Thoracic aorta (tissue), 2 donors: ENCODE measurements at regions not wholly inside any gene's neighbourhood (a gene's known extent, or its start where the extent isn't known, plus 50 kb on each side); places are given as distances from the start of the nearest gene placed in this dataset.
A peak's percentile ranks its signal among the peaks of the same experiment; 100 is the strongest.

Experiments
- ATAC-seq: fragments of 150-250 bp; one replicate; pipeline ENCODE4 v1.8.0; 2017; ENCODE audit warnings: low read depth; ENCODE audit not compliant: insufficient number of reproducible peaks, low FRiP score
- DNase-seq: peaks from one replicate; pipeline ENCODE4 v3.0.0-alpha.2; 2020; ENCODE audit warnings: low spot score
- H3K27ac ChIP-seq, 2 donors: fragments of 200-600 bp; sonication (generic); 1 replicate in 1 of 2; 2 replicates in 1 of 2; pipeline ENCODE4 v1.5.1; 2016; ENCODE audit warnings: mild to moderate bottlenecking in 2 of 2, moderate library complexity in 2 of 2
- H3K27me3 ChIP-seq: fragments of 200-600 bp; sonication (generic); replicated peaks from 2 replicates; pipeline ENCODE4 v1.6.0; 2016; ENCODE audit warnings: mild to moderate bottlenecking; ENCODE audit not compliant: insufficient read depth
- H3K36me3 ChIP-seq: fragments of 200-600 bp; sonication (generic); one replicate; pipeline ENCODE4 v1.5.1; 2016
- H3K4me1 ChIP-seq, 2 donors: fragments of 200-600 bp; sonication (generic); 1 replicate in 1 of 2; 2 replicates in 1 of 2; pipeline versions ENCODE4 v1.5.1 to v1.6.0; 2016; ENCODE audit warnings: low read depth in 2 of 2, mild to moderate bottlenecking in 1 of 2; ENCODE audit not compliant: control insufficient read depth in 1 of 2
- H3K4me3 ChIP-seq: fragments of 200-600 bp; sonication (generic); 2 replicates; pipeline ENCODE4 v1.5.1; 2016; ENCODE audit warnings: mild to moderate bottlenecking
- H3K9me3 ChIP-seq: fragments of 200-600 bp; sonication (generic); 2 replicates; pipeline ENCODE4 v1.5.1; 2016
- TF ChIP-seq, protein P1 (sequence below): fragments of 200-600 bp; sonication (generic); IDR thresholded peaks from one replicate; pipeline ENCODE4 v1.5.1; 2019; ENCODE audit warnings: antibody characterized with exemption

DNA sequence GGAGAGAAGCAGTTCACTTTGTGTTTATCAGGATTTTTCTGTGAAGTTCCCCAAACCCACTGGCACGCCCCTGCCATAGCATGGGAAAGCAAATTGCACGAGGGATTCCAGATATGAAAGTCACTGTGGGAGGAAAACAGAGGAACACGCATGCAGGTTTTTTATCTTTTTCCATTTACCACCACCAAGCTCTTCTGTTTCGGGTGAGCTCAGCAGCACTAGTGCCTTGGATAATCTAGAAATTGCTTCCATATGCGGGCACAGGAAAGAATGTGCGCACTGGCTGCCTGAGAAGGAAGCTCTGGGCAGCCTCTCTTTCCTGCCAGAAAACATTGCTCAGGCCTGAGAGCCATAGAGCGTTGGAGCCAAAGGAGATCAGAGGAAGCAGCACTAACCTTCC, 65.9 kb upstream of the WIPF1 start:
- TF ChIP-seq, protein P1, sequence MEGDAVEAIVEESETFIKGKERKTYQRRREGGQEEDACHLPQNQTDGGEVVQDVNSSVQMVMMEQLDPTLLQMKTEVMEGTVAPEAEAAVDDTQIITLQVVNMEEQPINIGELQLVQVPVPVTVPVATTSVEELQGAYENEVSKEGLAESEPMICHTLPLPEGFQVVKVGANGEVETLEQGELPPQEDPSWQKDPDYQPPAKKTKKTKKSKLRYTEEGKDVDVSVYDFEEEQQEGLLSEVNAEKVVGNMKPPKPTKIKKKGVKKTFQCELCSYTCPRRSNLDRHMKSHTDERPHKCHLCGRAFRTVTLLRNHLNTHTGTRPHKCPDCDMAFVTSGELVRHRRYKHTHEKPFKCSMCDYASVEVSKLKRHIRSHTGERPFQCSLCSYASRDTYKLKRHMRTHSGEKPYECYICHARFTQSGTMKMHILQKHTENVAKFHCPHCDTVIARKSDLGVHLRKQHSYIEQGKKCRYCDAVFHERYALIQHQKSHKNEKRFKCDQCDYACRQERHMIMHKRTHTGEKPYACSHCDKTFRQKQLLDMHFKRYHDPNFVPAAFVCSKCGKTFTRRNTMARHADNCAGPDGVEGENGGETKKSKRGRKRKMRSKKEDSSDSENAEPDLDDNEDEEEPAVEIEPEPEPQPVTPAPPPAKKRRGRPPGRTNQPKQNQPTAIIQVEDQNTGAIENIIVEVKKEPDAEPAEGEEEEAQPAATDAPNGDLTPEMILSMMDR: no peak
- Histone ChIP-seq H3K4me1 (peaks cover 43 to 65% of the 10 kb centered on the region in 2 donors), H3K36me3 (no peaks in the 10 kb centered on the region), H3K27me3 (no peaks in the 10 kb centered on the region), H3K27ac (peak overlapping the region; percentile 75 to 82), H3K4me3 (peak overlapping the region; percentile 32), H3K9me3 (no peaks in the 10 kb centered on the region)
- DNase-seq (no peak), ATAC-seq (no peak)

DNA sequence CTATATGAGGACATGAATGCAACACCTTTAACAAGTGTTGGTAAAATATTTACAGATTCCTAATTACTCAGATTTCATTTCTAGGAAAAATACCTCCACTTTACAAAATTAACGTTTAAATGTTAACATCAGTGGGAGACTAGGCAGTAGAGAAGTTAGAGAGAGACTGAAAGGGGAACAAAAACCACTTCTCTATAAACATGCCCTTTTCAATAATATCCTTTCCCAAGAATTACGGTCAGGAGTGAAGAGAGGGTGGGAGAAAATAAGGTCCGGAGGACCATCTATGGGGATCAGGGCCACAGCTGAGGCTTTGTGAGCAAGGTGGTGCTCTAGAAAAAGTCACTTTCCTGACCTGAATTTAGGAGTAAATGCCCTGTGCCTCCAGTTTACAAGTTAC, 65.3 kb upstream of the WIPF1 start:
- no peaks in the 10 kb centered on the region for H3K27me3 ChIP-seq
- no peaks in the 10 kb centered on the region for H3K36me3 ChIP-seq
- peak overlapping the region; percentile 32 for H3K4me3 ChIP-seq
- TF ChIP-seq, protein P1: no peak
- H3K4me1 ChIP-seq: peaks cover 38 to 59% of the 10 kb centered on the region in 2 donors
- ATAC-seq: no peak
- no peaks in the 10 kb centered on the region for H3K9me3 ChIP-seq
- DNase-seq: no peak
- H3K27ac ChIP-seq: peak overlapping the region; percentile 75 to 82

DNA sequence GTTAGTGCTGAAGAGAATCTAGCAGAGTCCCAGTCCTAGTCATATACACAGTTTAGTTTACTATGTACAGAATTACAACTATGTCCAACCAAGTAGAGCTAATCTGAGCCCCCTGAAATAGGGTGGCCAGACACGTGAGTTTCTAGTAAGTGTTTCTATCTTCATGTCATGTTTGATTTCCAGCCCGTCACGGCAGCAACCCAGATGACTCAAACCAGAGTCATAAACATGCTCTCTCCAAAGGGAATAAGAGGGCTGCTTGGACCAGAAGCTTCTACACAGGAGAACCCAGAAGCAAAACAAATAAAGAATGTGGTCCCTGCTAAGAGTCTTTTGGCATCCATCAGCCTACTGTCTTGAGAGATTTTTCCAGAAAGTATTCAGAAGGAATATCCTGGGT, 64.9 kb upstream of the WIPF1 start:
- H3K27me3 ChIP-seq: no peaks in the 10 kb centered on the region
- ATAC-seq (peak; percentile 25), DNase-seq (no peak)
- H3K4me1 ChIP-seq: peaks cover 34 to 55% of the 10 kb centered on the region in 2 donors
- TF ChIP-seq, protein P1: no peak
- no peaks in the 10 kb centered on the region for H3K9me3 ChIP-seq
- no peaks in the 10 kb centered on the region for H3K36me3 ChIP-seq
- peak overlapping the region; percentile 32 for H3K4me3 ChIP-seq
- H3K27ac ChIP-seq: peak overlapping the region; percentile 75 to 82

DNA sequence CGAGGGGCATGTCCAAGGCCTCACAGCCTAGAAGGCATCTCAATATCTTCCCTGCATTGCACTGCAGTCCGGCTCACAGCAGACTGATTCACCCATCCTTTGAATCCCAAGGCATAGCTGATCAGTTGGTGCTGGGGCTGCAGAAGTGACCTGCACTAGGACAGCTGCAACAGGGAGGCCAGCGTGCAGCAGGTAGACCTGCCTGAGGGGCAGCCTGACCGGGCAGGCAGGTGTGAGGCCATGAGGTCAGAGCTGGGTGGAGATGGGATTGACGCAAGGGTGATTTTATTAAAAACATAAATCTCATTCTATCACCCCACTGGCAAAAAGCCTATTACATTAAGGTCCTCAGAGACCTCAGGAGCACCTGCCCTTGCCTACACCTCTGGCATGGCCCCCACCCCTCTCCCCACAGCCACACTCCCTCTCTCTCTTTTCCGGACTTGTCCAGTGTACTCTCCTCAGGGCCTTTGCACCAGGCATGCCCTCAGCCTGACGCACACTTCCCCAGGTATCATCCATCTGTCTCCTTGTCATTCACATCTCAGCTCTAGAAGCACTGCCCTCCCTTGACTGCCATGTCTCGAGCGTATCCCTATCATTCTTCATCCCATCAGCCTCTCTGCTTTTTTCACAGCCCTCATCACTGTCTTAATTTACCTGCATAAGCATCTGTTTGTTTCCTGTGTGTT, 63.5 kb upstream of the WIPF1 start:
- Histone ChIP-seq H3K4me3 (no peak overlapping the region), H3K36me3 (no peaks in the 10 kb centered on the region), H3K27me3 (no peaks in the 10 kb centered on the region), H3K4me1 (peaks cover 34 to 53% of the 10 kb centered on the region in 2 donors), H3K27ac (peak overlapping the region; percentile 75 to 82), H3K9me3 (no peaks in the 10 kb centered on the region)
- no peak for ATAC-seq
- TF ChIP-seq, protein P1: no peak
- DNase-seq: no peak

DNA sequence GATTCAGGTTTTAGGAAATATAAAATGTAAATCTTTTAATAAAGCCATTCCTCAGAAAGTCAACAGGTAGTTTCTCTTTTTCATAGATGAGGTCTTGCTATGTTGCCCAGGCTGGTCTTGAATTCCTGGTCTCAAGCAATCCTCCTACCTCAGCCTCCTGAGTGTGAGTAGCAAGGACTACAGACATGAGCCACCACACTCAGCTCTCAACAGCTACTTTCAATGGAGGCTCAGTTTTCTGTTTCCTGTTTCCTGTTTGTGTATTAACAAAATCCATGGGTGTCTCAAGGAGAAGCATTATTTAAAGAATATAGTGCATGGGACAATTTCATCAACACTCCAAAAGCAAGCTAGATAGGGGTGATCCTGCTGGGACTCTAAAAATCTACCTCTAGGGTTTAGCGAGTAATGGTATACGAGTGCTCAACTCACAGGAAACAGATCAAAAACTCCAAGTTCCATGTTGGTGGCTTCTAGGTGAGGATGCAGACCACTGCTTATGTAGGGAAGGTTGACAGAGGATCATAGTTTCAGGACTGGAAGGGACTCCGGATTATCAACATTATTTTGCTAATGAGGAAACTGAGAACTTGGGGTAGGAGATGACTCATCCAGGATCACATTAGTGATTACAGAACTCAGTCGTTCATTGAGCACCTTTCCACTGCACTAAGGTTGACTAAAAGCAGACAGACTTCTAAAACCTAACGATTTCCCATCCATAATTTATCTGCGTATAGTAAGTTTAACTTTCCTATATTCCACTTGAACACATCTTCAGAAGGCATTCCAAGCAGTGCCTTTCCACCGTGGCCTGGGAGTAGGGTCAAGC, 61.7 kb upstream of the WIPF1 start:
- H3K27ac ChIP-seq: no peak overlapping the region
- H3K4me1 ChIP-seq: peaks cover 30 to 52% of the 10 kb centered on the region in 2 donors

More for the DNA sequence above, 61.7 kb upstream of the WIPF1 start:
- Histone ChIP-seq H3K9me3 (no peaks in the 10 kb centered on the region), H3K4me3 (no peak overlapping the region), H3K27me3 (no peaks in the 10 kb centered on the region), H3K36me3 (no peaks in the 10 kb centered on the region)
- ATAC-seq: no peak
- DNase-seq: no peak
- TF ChIP-seq, protein P1: no peak
